CD14-positive monocyte (primary cell): ENCODE measurements at regions not wholly inside any gene's neighbourhood (a gene's known extent, or its start where the extent isn't known, plus 50 kb on each side); places are given as distances from the start of the nearest gene placed in this dataset.

Experiments used
- DNase-seq, 3 donors: peaks; one replicate each; pipeline ENCODE4 v3.0.0-alpha.2; 2011 to 2022
- H2AFZ ChIP-seq: 2 replicates; pipeline ENCODE4 v1.6.0; 2012; ENCODE audit warnings: mild to moderate bottlenecking, low read depth, low read length, inconsistent platforms; ENCODE audit not compliant: insufficient read depth, poor library complexity, severe bottlenecking
- H3K27ac ChIP-seq, 2 donors: 1 replicate in 1 of 2; 2 replicates in 1 of 2; pipeline ENCODE4 v1.5.1; 2012 to 2013; ENCODE audit warnings: low read length in 2 of 2, control low read depth in 1 of 2, inconsistent platforms in 1 of 2, low read depth in 1 of 2, mild to moderate bottlenecking in 1 of 2
- H3K27me3 ChIP-seq, 2 donors: one replicate each; pipeline versions ENCODE4 v1.6.0 to v1.6.1; 2011 to 2013; ENCODE audit warnings: low read length in 2 of 2; ENCODE audit not compliant: control insufficient read depth in 2 of 2, insufficient read depth in 2 of 2
- H3K36me3 ChIP-seq, 2 donors: replicated peaks in 1 of 2; 1 replicate in 1 of 2; 2 replicates in 1 of 2; pipeline versions ENCODE4 v1.5.1 to v1.6.1; 2012 to 2013; ENCODE audit warnings: low read length in 2 of 2, control low read depth in 1 of 2, inconsistent platforms in 1 of 2, mild to moderate bottlenecking in 1 of 2; ENCODE audit not compliant: insufficient read depth in 2 of 2, control insufficient read depth in 1 of 2
- H3K4me1 ChIP-seq, 2 donors: 1 replicate in 1 of 2; 2 replicates in 1 of 2; pipeline versions ENCODE4 v1.5.1 to v1.6.1; 2012 to 2013; ENCODE audit warnings: low read length in 2 of 2, control low read depth in 1 of 2, inconsistent platforms in 1 of 2, mild to moderate bottlenecking in 1 of 2, moderate library complexity in 1 of 2; ENCODE audit not compliant: insufficient read depth in 2 of 2, control insufficient read depth in 1 of 2
- H3K4me2 ChIP-seq: replicated peaks from 2 replicates; pipeline ENCODE3; 2012; ENCODE audit warnings: low read length, moderate library complexity, mild to moderate bottlenecking; ENCODE audit not compliant: poor library complexity, severe bottlenecking; ENCODE audit errors: extremely low read depth
- H3K4me3 ChIP-seq, 3 experiments: fragments of 200-600 bp in 1 of 3; sonication (generic) in 1 of 3; replicated peaks in 1 of 3; 1 replicate in 2 of 3; 2 replicates in 1 of 3; pipeline ENCODE4 v1.5.1; 2011 to 2013; ENCODE audit warnings: low read length in 3 of 3, mild to moderate bottlenecking in 3 of 3, control low read depth in 2 of 3, low read depth in 2 of 3, inconsistent platforms in 1 of 3, moderate library complexity in 1 of 3
- H3K79me2 ChIP-seq: 2 replicates; pipeline ENCODE4 v1.6.0; 2012; ENCODE audit warnings: mild to moderate bottlenecking, control low read depth, inconsistent platforms, low read length, moderate library complexity; ENCODE audit not compliant: insufficient read depth
- H3K9ac ChIP-seq: 2 replicates; pipeline ENCODE4 v1.6.0; 2017; ENCODE audit warnings: low read length, mild to moderate bottlenecking; ENCODE audit not compliant: insufficient read depth, poor library complexity, severe bottlenecking
- H3K9me3 ChIP-seq, 2 donors: replicated peaks in 1 of 2; 1 replicate in 1 of 2; 2 replicates in 1 of 2; pipeline versions ENCODE4 v1.5.1 to v1.6.1; 2012 to 2013; ENCODE audit warnings: low read length in 2 of 2, control low read depth in 1 of 2; ENCODE audit not compliant: control insufficient read depth in 1 of 2, insufficient read depth in 1 of 2
- H4K20me1 ChIP-seq: 2 replicates; pipeline ENCODE4 v1.6.0; 2012; ENCODE audit warnings: mild to moderate bottlenecking, low read length, control low read depth, moderate library complexity; ENCODE audit not compliant: insufficient read depth
- H3K27ac Mint-ChIP-seq, 7 donors: one replicate each; pipeline ENCODE4 v1.8.0; 2020; ENCODE audit warnings: mild to moderate bottlenecking in 7 of 7, mixed read lengths in 7 of 7, moderate library complexity in 6 of 7, inconsistent platforms in 2 of 7
- H3K27me3 Mint-ChIP-seq, 3 donors: one replicate each; pipeline ENCODE4 v1.8.0; 2021 to 2022; ENCODE audit warnings: low read depth in 3 of 3, mild to moderate bottlenecking in 3 of 3, mixed read lengths in 3 of 3, moderate library complexity in 3 of 3, inconsistent platforms in 1 of 3
- H3K36me3 Mint-ChIP-seq, 2 donors: one replicate each; pipeline ENCODE4 v1.8.0; 2020; ENCODE audit warnings: mixed read lengths in 2 of 2, inconsistent platforms in 1 of 2, mild to moderate bottlenecking in 1 of 2
- H3K4me1 Mint-ChIP-seq: one replicate; pipeline ENCODE4 v1.8.0; 2020; ENCODE audit warnings: mild to moderate bottlenecking, mixed read lengths
- H3K4me3 Mint-ChIP-seq, 2 donors: one replicate each; pipeline ENCODE4 v1.8.0; 2020; ENCODE audit warnings: mild to moderate bottlenecking in 2 of 2, mixed read lengths in 2 of 2, moderate library complexity in 1 of 2
- H3K9me3 Mint-ChIP-seq, 7 donors: one replicate each; pipeline ENCODE4 v1.8.0; 2020 to 2022; ENCODE audit warnings: mixed read lengths in 7 of 7, mild to moderate bottlenecking in 6 of 7, moderate library complexity in 6 of 7, inconsistent platforms in 2 of 7
- CTCF ChIP-seq: fragments of 200-600 bp; IDR thresholded peaks from one replicate; pipeline ENCODE4 v1.8.0; 2022; ENCODE audit warnings: antibody characterized with exemption, mild to moderate bottlenecking
- WGBS: methylation state at CpG from one replicate; pipeline ENCODE4 v1.1.5; 2013; ENCODE audit warnings: missing lambda C conversion rate; ENCODE audit not compliant: insufficient coverage; 5-methylcytosine and 5-hydroxymethylcytosine counted together
- intact Hi-C, 2 donors: fragments of 100-400 bp; cut with micrococcal nuclease; formaldehyde crosslinking; loops; one replicate each; pipeline versions ENCODE4 v1.15.0 to v1.15.1; 2023

GRCh38 chr20:60461993-60462392 is 503.8 kb downstream of the CDH26 start:
- Mint-ChIP-seq H3K27ac (no peak overlapping the region), H3K9me3 (peaks cover 0 to 5% (median 0%) of the 10 kb centered on the region in 7 donors), H3K36me3 (no peaks in the 10 kb centered on the region), H3K4me1 (no peaks in the 10 kb centered on the region), H3K27me3 (peaks cover 6 to 8% (median 6%) of the 10 kb centered on the region in 3 donors), H3K4me3 (no peak overlapping the region)
- H2AFZ ChIP-seq = no peak overlapping the region
- H4K20me1 ChIP-seq = no peaks in the 10 kb centered on the region
- intact Hi-C loops = no loop called here
- DNase-seq = no peak
- no peak for TF ChIP-seq CTCF
- no peaks in the 10 kb centered on the region for H3K9me3 ChIP-seq
- no peak overlapping the region for H3K27ac ChIP-seq
- WGBS = 93% methylated on average over 2 of the region's 2 CpGs
- no peak overlapping the region for H3K4me2 ChIP-seq
- H3K79me2 ChIP-seq = no peaks in the 10 kb centered on the region
- no peaks in the 10 kb centered on the region for H3K36me3 ChIP-seq
- H3K27me3 ChIP-seq = no peaks in the 10 kb centered on the region
- no peak overlapping the region for H3K4me3 ChIP-seq
- H3K4me1 ChIP-seq = no peaks in the 10 kb centered on the region
- no peak overlapping the region for H3K9ac ChIP-seq

GRCh38 chr20:60463798-60464197 is 505.6 kb downstream of the CDH26 start:
- Histone ChIP-seq H3K4me1 (no peaks in the 10 kb centered on the region), H3K4me3 (no peak overlapping the region), H3K27ac (no peak overlapping the region), H3K9me3 (no peaks in the 10 kb centered on the region), H3K27me3 (no peaks in the 10 kb centered on the region), H3K36me3 (no peaks in the 10 kb centered on the region), H3K9ac (no peak overlapping the region), H3K4me2 (no peak overlapping the region), H4K20me1 (no peaks in the 10 kb centered on the region), H2AFZ (no peak overlapping the region), H3K79me2 (no peaks in the 10 kb centered on the region)
- Mint-ChIP-seq H3K4me1 (no peaks in the 10 kb centered on the region), H3K27ac (no peak overlapping the region), H3K4me3 (peak overlapping the region in 1 of 2 donors; percentile 26), H3K9me3 (peaks cover 0 to 5% (median 0%) of the 10 kb centered on the region in 7 donors), H3K36me3 (no peaks in the 10 kb centered on the region), H3K27me3 (peaks cover 4 to 8% (median 5%) of the 10 kb centered on the region in 3 donors)
- no peak for DNase-seq
- intact Hi-C loops = no loop called here
- no peak for TF ChIP-seq CTCF
- no CpG with 5 or more reads among the region's 2 CpGs for WGBS
